RWPE2 (cell line): ENCODE measurements at regions not wholly inside any gene's neighbourhood (a gene's known extent, or its start where the extent isn't known, plus 50 kb on each side); places are given as distances from the start of the nearest gene placed in this dataset.

ENCODE experiments used
- ATAC-seq: fragments of 200-7000 bp; cut with Tn5 transposase; 3 replicates; pipeline ENCODE4 v1.9.1; 2021; ENCODE audit warnings: low read depth
- DNase-seq: peaks from one replicate; pipeline ENCODE4 v3.0.0-alpha.2; 2020; ENCODE audit warnings: low spot score
- H3K27ac ChIP-seq: fragments of 450-650 bp; 2 replicates; pipeline ENCODE4 v1.5.1; 2017; ENCODE audit warnings: mild to moderate bottlenecking; ENCODE audit not compliant: poor library complexity, severe bottlenecking
- H3K27me3 ChIP-seq: fragments of 250-450 bp; sonication (Bioruptor Pico); 2 replicates; pipeline ENCODE4 v1.5.1; 2021; ENCODE audit warnings: mild to moderate bottlenecking, moderate library complexity; ENCODE audit not compliant: insufficient read depth, poor library complexity, severe bottlenecking
- H3K36me3 ChIP-seq: fragments of 250-450 bp; sonication (Bioruptor Pico); 2 replicates; pipeline ENCODE4 v1.5.1; 2020; ENCODE audit warnings: low read depth, mild to moderate bottlenecking, moderate library complexity
- H3K4me1 ChIP-seq: fragments of 250-450 bp; sonication (Bioruptor Pico); 2 replicates; pipeline ENCODE4 v1.5.1; 2021; ENCODE audit warnings: mild to moderate bottlenecking, moderate library complexity; ENCODE audit not compliant: insufficient read depth, poor library complexity, severe bottlenecking
- H3K4me3 ChIP-seq: fragments of 250-450 bp; sonication (Bioruptor Pico); 2 replicates; pipeline ENCODE4 v1.5.1; 2021; ENCODE audit warnings: mild to moderate bottlenecking, moderate library complexity; ENCODE audit not compliant: severe bottlenecking
- H3K9me3 ChIP-seq: fragments of 250-450 bp; sonication (Bioruptor Pico); 2 replicates; pipeline ENCODE4 v1.5.1; 2021; ENCODE audit warnings: mild to moderate bottlenecking, moderate library complexity; ENCODE audit not compliant: severe bottlenecking
- CTCF ChIP-seq: fragments of 450-650 bp; IDR thresholded peaks from one replicate; pipeline ENCODE4 v1.5.1; 2017; ENCODE audit warnings: mild to moderate bottlenecking, moderate library complexity; ENCODE audit not compliant: poor library complexity, severe bottlenecking

- no peaks in the 10 kb centered on the region for H3K36me3 ChIP-seq
- H3K4me1 ChIP-seq = no peaks in the 10 kb centered on the region
- no peak overlapping the region for H3K27ac ChIP-seq
- no peaks in the 10 kb centered on the region for H3K9me3 ChIP-seq
- no peak overlapping the region for H3K4me3 ChIP-seq
- peak; percentile 62 for TF ChIP-seq CTCF
- peaks cover 4% of the 10 kb centered on the region for H3K27me3 ChIP-seq
- DNase-seq (no peak), ATAC-seq (0 out of 3 replicates have a peak, but pooled peaks have one; percentile 40)
These were observed 700.0 kb upstream of the PCDH15 start for GRCh38 chr10:55500931-55501559.

- no peaks in the 10 kb centered on the region for H3K36me3 ChIP-seq
- H3K27ac ChIP-seq = no peak overlapping the region
- DNase-seq (no peak), ATAC-seq (no peak)
- no peak for TF ChIP-seq CTCF
- no peaks in the 10 kb centered on the region for H3K27me3 ChIP-seq
- no peak overlapping the region for H3K4me3 ChIP-seq
- no peaks in the 10 kb centered on the region for H3K4me1 ChIP-seq
- H3K9me3 ChIP-seq = no peaks in the 10 kb centered on the region
These were observed 697.0 kb upstream of the PCDH15 start for GRCh38 chr10:55497893-55498499.

DNA sequence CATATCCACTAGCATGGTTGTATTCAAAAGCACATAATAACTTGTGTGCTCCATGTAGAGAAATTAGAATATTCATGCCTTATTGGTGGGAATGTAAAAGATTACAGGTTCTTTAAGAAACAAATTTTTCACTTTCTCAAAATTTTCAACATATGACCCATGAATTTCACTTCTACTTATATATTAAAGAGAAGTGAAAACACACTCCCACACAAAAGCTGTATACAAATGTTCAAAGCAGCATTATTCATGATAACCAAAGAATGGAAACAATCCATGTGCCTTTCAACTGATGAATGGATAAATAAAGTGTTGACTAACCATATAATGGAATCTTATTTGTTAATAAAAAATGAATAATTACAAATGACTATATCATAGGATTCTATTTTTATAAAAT is 694.5 kb upstream of the PCDH15 start:
- ATAC-seq = no peak
- Histone ChIP-seq H3K4me1 (no peaks in the 10 kb centered on the region), H3K27me3 (no peaks in the 10 kb centered on the region), H3K27ac (no peak overlapping the region), H3K9me3 (no peaks in the 10 kb centered on the region), H3K4me3 (no peak overlapping the region), H3K36me3 (no peaks in the 10 kb centered on the region)
- DNase-seq = no peak
- no peak for TF ChIP-seq CTCF

- no peak for TF ChIP-seq CTCF
- ATAC-seq (no peak), DNase-seq (no peak)
These were observed 690.7 kb upstream of the PCDH15 start for GRCh38 chr10:55491712-55492111.

GRCh38 chr10:55485827-55486226 is 684.8 kb upstream of the PCDH15 start:
- Histone ChIP-seq H3K27me3 (no peaks in the 10 kb centered on the region), H3K27ac (no peak overlapping the region), H3K36me3 (no peaks in the 10 kb centered on the region), H3K4me3 (no peak overlapping the region), H3K4me1 (no peaks in the 10 kb centered on the region), H3K9me3 (no peaks in the 10 kb centered on the region)
- ATAC-seq (no peak), DNase-seq (no peak)
- no peak for TF ChIP-seq CTCF

More at GRCh38 chr10:55491712-55492111, 690.7 kb upstream of the PCDH15 start:
- Histone ChIP-seq H3K36me3 (no peaks in the 10 kb centered on the region), H3K27me3 (no peaks in the 10 kb centered on the region), H3K4me1 (no peaks in the 10 kb centered on the region), H3K27ac (no peak overlapping the region), H3K9me3 (no peaks in the 10 kb centered on the region), H3K4me3 (no peak overlapping the region)
